Cardiac fibroblast (primary cell): ENCODE measurements at regions not wholly inside any gene's neighbourhood (a gene's known extent, or its start where the extent isn't known, plus 50 kb on each side); places are given as distances from the start of the nearest gene placed in this dataset.

Source experiments
- DNase-seq, 2 donors: peaks; one replicate each; pipeline versions ENCODE4 v3.0.0 to v3.0.0-alpha.2; 2010; ENCODE audit warnings: low read depth in 2 of 2
- H3K4me3 ChIP-seq, 2 donors: replicated peaks in 1 of 2; 1 replicate in 1 of 2; 2 replicates in 1 of 2; pipeline ENCODE4 v1.5.1; 2011; ENCODE audit warnings: low read depth in 2 of 2, low read length in 2 of 2, mild to moderate bottlenecking in 2 of 2, moderate library complexity in 1 of 2
- TF ChIP-seq, protein P1 (sequence below): IDR thresholded peaks from one replicate; pipeline ENCODE4 v1.5.1; 2011; ENCODE audit warnings: low read depth, mild to moderate bottlenecking, low read length, inconsistent platforms

GRCh38 chr6:92380803-92381601 lies 1038.4 kb downstream of the EPHA7 start:
- no peak overlapping the region for H3K4me3 ChIP-seq
- no peak for DNase-seq
- TF ChIP-seq, protein P1, sequence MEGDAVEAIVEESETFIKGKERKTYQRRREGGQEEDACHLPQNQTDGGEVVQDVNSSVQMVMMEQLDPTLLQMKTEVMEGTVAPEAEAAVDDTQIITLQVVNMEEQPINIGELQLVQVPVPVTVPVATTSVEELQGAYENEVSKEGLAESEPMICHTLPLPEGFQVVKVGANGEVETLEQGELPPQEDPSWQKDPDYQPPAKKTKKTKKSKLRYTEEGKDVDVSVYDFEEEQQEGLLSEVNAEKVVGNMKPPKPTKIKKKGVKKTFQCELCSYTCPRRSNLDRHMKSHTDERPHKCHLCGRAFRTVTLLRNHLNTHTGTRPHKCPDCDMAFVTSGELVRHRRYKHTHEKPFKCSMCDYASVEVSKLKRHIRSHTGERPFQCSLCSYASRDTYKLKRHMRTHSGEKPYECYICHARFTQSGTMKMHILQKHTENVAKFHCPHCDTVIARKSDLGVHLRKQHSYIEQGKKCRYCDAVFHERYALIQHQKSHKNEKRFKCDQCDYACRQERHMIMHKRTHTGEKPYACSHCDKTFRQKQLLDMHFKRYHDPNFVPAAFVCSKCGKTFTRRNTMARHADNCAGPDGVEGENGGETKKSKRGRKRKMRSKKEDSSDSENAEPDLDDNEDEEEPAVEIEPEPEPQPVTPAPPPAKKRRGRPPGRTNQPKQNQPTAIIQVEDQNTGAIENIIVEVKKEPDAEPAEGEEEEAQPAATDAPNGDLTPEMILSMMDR = no peak

DNA sequence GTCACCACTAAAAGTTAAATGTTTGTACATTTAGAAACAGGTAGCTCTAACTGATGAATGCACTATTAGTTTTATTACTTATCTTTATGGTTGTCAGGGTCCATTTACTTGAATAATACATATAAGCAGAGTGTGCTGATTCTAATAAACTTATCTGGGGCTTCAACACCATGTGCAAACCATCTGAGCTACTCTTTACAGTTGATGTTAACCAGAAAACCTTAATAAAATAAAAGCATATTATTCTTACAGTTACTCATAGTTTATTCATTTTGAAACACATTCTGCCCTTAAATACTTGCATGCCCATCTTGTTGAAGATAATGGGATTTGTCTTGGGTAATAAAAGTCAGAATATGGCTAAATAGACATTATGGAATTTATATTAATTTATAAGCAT lies 1042.2 kb downstream of the EPHA7 start:
- TF ChIP-seq, protein P1 = no peak

DNA sequence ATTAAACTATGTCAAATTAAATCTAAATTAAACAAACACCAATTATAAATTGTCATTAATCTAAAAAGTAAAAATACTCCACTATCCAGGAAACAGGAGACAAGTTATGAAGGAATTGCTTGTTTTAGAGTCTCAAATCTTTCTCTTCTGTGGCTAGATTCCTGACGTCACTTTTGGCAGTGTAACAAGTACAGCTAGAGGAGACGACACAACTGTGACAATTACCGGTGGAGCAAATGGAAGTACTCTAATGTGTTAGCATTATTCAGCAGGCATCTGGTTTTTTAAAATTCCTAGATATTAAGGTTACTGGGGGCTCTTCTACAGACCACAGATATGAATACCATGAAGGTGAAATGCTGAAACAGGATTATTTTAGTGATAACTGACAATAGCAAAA lies 1042.7 kb downstream of the EPHA7 start:
- TF ChIP-seq, protein P1 = no peak
- H3K4me3 ChIP-seq = no peak overlapping the region
- no peak for DNase-seq

More for the DNA sequence above, 1042.2 kb downstream of the EPHA7 start:
- DNase-seq = no peak
- no peak overlapping the region for H3K4me3 ChIP-seq

DNA sequence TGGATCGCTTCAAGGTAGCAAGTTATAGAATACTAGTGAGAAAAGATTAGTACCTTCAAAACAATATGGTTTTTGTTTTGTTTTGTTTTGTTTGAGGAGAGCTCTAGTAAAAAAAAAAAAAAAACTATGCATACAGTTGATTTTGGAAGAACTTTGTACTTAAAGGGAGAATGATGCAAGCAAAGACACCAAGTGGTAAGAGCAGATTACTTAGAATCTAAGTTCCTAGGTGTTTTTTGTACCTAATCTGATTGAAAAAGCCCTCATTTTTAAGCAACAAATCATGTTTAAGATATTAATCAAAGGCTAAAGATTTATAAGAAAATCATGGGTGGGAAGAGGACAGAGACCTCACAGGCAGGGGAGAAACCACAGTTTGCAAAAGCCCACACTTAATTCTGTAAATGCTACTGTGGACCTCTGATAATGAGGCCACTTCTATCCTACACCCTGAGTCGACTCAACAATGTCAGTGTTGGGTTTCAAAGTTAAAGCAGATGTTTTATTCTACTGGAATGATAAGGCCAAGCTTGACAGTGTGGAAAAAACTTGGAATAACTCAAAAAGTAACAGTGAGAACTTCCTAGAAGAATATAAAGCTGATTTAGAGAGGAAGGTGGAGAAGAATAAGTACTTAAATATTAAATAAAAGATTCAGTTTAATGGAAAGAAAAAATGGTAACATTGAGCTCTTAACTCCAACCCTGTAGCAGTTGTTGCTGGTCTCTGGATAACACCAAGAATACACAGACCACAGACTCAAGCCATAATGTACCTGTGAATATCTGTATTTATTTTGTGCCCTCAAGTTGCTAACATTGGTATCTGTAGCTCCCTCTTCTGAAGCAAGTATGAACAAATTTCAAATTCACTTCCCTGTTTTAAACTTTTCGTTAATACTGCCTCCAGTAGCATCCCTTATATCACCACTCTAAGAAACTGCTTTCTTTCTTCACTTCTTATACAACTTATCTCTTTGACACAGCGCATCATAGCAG lies 1047.8 kb downstream of the EPHA7 start:
- TF ChIP-seq, protein P1 = no peak
- H3K4me3 ChIP-seq = no peak overlapping the region
- DNase-seq = no peak

GRCh38 chr6:92369309-92369708 lies 1050.0 kb downstream of the EPHA7 start:
- DNase-seq = no peak
- TF ChIP-seq, protein P1 = no peak
- H3K4me3 ChIP-seq = no peak overlapping the region

DNA sequence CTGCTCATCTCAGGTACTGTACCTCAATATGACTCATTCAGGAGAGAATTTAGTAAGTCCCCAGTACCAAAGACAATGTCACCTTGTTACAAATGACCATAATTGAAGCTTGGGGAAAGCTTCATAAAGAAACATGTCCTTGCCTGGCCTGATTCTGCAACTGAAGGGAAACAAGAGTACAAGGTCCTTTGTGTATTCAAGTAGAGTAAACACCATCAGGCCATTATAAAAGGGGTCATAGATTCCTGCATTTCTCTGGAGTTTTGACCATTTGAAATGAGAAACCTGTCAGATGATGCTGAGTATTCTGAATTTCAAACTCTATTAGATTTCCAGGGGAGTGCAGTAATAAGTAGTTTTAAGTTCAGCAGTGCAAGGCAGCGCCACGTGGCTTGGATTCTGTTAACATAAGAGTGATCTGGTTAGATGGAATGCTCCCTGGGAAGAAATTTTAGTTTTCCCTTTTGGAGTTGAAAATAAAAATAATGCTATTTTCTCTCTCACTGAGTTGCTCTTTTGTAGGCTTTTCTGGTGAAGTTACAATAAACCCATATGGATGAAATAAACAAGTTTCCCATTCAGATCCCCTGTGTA lies 1054.3 kb downstream of the EPHA7 start:
- DNase-seq = no peak
- H3K4me3 ChIP-seq = no peak overlapping the region
- TF ChIP-seq, protein P1 = no peak
